ENCODE measurements at regions not wholly inside any gene's neighbourhood (a gene's known extent, or its start where the extent isn't known, plus 50 kb on each side); places are given as distances from the start of the nearest gene placed in this dataset.

DNA sequence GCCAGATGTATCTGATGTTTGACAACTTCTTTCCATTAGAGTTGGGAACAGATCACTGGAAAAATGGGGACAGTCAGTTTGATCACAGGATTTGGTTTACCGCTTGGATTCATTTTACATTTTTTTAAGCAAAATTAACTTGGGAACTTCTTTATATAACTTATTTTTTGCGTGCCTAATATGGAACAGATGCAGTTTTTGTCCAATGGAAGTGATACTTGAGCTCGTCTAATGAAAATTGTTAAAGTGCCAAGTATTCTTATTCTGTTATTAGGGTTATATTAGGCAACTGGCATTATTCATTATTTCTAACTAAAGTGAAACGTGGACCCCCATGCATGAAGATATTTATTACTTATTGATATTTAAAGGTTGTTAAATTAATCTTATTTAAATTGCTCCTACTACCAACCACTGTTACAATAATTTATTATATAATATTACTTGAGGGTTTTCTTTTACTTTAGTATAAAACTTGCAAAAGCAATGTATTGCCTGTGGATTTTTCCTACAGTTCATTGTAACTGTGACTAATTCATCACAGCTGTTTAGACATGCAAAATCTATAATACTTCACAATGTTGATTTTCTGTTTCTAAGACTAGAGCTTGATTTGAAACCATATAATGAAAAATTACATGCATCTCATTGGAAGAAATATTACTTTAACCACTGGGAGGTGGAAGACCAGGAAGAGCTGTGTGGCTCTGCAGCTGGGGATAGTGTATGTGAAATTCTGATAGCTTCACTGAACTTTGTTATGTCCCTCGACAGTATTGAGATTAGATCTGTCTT, 787.3 kb upstream of the WWC1 start:
- peaks cover 5% of the 10 kb centered on the region for H3K4me1 ChIP-seq (ENCODE audit: control insufficient read depth, low read depth, low read length)
- H3K27ac ChIP-seq (ENCODE audit: low read length): no peak overlapping the region
- no peaks in the 10 kb centered on the region for H3K36me3 ChIP-seq (ENCODE audit: control insufficient read depth, low read depth, low read length)
- H3K9me3 ChIP-seq (ENCODE audit: control insufficient read depth, low read depth, low read length): no peaks in the 10 kb centered on the region
- no peak overlapping the region for H3K9ac ChIP-seq (ENCODE audit: low read length)
- no peaks in the 10 kb centered on the region for H3K27me3 ChIP-seq (ENCODE audit: control insufficient read depth, insufficient read depth, low read length)
- no peak overlapping the region for H3K4me3 ChIP-seq (ENCODE audit: low read length)

- Histone ChIP-seq H3K27me3 (ENCODE audit: control insufficient read depth, insufficient read depth, low read length) (no peaks in the 10 kb centered on the region), H3K27ac (ENCODE audit: low read length) (no peak overlapping the region), H3K4me3 (ENCODE audit: low read length) (no peak overlapping the region), H3K9me3 (ENCODE audit: control insufficient read depth, low read depth, low read length) (no peaks in the 10 kb centered on the region), H3K9ac (ENCODE audit: low read length) (no peak overlapping the region), H3K4me1 (ENCODE audit: control insufficient read depth, low read depth, low read length) (peaks cover 27% of the 10 kb centered on the region), H3K36me3 (ENCODE audit: control insufficient read depth, low read depth, low read length) (no peaks in the 10 kb centered on the region)
Measured at GRCh38 chr5:167507463-167508233, 783.8 kb upstream of the WWC1 start.

DNA sequence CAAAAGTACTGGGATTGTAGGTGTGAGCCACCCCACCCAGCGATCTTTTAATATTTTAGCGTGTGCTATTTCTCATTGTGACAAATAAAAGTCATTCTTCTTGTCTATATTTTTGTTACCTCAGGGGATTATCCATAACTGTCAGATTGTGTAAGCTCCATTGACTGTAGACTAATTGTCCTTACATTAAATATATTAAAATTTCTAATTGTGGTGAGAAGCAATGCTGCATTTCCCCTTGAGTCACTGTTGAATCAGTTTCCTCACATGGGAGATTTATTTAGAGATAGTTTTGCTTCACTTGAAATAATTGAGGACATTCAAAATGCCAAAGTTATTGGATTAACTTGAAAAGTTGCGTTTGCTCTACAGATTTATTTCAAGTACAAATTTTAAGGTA, 782.4 kb upstream of the WWC1 start:
- Histone ChIP-seq H3K4me1 (ENCODE audit: control insufficient read depth, low read depth, low read length) (peaks cover 27% of the 10 kb centered on the region), H3K27ac (ENCODE audit: low read length) (no peak overlapping the region), H3K36me3 (ENCODE audit: control insufficient read depth, low read depth, low read length) (no peaks in the 10 kb centered on the region), H3K9ac (ENCODE audit: low read length) (no peak overlapping the region), H3K27me3 (ENCODE audit: control insufficient read depth, insufficient read depth, low read length) (no peaks in the 10 kb centered on the region), H3K4me3 (ENCODE audit: low read length) (no peak overlapping the region), H3K9me3 (ENCODE audit: control insufficient read depth, low read depth, low read length) (no peaks in the 10 kb centered on the region)

- H3K4me3 ChIP-seq (ENCODE audit: low read length): no peak overlapping the region
- peaks cover 27% of the 10 kb centered on the region for H3K4me1 ChIP-seq (ENCODE audit: control insufficient read depth, low read depth, low read length)
- no peaks in the 10 kb centered on the region for H3K36me3 ChIP-seq (ENCODE audit: control insufficient read depth, low read depth, low read length)
- H3K9me3 ChIP-seq (ENCODE audit: control insufficient read depth, low read depth, low read length): no peaks in the 10 kb centered on the region
- H3K27ac ChIP-seq (ENCODE audit: low read length): peak overlapping the region; percentile 8
- H3K27me3 ChIP-seq (ENCODE audit: control insufficient read depth, insufficient read depth, low read length): no peaks in the 10 kb centered on the region
- no peak overlapping the region for H3K9ac ChIP-seq (ENCODE audit: low read length)
Measured at GRCh38 chr5:167511276-167511675, 780.2 kb upstream of the WWC1 start.

DNA sequence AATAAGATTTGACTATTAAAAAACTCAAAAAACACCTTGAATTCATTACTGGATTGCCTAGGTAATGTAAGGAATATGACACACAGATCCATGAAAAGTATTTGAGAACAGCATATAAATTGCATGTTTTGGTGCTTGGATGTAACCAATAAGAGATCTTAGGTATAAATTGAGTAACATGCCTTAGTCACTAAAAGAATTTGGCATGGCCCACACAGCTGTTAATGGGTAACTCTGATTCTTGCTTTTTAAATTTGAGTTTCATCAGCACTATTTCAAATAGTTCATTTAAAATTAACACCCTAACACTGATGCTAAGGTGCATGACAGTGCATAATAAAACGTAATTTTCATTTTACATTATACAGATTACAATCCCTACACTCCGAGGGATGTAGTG, 779.3 kb upstream of the WWC1 start:
- Histone ChIP-seq H3K9me3 (ENCODE audit: control insufficient read depth, low read depth, low read length) (no peaks in the 10 kb centered on the region), H3K4me1 (ENCODE audit: control insufficient read depth, low read depth, low read length) (peaks cover 32% of the 10 kb centered on the region), H3K27me3 (ENCODE audit: control insufficient read depth, insufficient read depth, low read length) (no peaks in the 10 kb centered on the region), H3K36me3 (ENCODE audit: control insufficient read depth, low read depth, low read length) (no peaks in the 10 kb centered on the region), H3K4me3 (ENCODE audit: low read length) (no peak overlapping the region), H3K27ac (ENCODE audit: low read length) (no peak overlapping the region), H3K9ac (ENCODE audit: low read length) (no peak overlapping the region)

DNA sequence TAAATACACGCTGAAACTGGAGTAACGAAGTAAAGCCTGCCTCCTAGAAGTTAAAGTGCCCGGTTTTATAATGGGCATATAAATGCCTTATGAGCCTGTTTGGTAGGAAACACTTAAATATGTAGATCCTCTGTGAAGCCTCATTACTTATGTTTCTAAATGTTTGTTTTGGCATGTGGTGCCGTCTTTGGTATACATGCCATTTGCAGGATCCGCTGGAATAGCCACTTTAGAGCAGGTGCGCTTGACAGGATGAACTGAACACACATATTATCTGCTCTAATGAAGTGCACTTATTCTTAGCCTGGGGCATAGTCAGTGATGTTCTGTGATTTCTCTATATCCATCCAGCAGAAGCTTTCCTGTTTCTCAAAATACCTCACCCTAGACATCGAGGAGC, 778.1 kb upstream of the WWC1 start:
- no peaks in the 10 kb centered on the region for H3K9me3 ChIP-seq (ENCODE audit: control insufficient read depth, low read depth, low read length)
- H3K27me3 ChIP-seq (ENCODE audit: control insufficient read depth, insufficient read depth, low read length): no peaks in the 10 kb centered on the region
- H3K4me3 ChIP-seq (ENCODE audit: low read length): no peak overlapping the region
- no peak overlapping the region for H3K27ac ChIP-seq (ENCODE audit: low read length)
- H3K36me3 ChIP-seq (ENCODE audit: control insufficient read depth, low read depth, low read length): no peaks in the 10 kb centered on the region
- no peak overlapping the region for H3K9ac ChIP-seq (ENCODE audit: low read length)
- H3K4me1 ChIP-seq (ENCODE audit: control insufficient read depth, low read depth, low read length): peaks cover 32% of the 10 kb centered on the region

GRCh38 chr5:167514461-167514860, 777.0 kb upstream of the WWC1 start:
- H3K4me1 ChIP-seq (ENCODE audit: control insufficient read depth, low read depth, low read length): peaks cover 32% of the 10 kb centered on the region
- H3K36me3 ChIP-seq (ENCODE audit: control insufficient read depth, low read depth, low read length): no peaks in the 10 kb centered on the region
- H3K9ac ChIP-seq (ENCODE audit: low read length): no peak overlapping the region
- no peaks in the 10 kb centered on the region for H3K27me3 ChIP-seq (ENCODE audit: control insufficient read depth, insufficient read depth, low read length)
- H3K27ac ChIP-seq (ENCODE audit: low read length): no peak overlapping the region
- no peak overlapping the region for H3K4me3 ChIP-seq (ENCODE audit: low read length)
- H3K9me3 ChIP-seq (ENCODE audit: control insufficient read depth, low read depth, low read length): no peaks in the 10 kb centered on the region

DNA sequence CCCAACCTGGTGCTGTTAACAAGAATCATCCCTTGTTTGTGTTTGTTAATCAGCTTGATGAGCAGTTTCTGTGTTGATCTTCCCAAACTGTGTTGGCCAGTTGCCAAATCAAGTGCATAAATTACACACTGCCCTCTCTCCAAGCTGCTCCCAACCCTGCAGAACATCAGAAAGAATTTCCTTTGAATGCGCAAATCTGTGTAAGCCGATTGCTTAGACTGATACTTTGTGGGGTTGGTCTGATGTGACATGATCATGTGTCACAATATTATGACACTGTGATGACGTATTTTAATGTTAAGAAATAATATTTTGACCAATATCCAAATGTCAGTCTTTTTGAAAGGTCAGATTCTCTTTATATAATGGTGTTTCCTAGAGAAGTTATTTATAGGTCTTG, 766.4 kb upstream of the WWC1 start:
- no peak overlapping the region for H3K27ac ChIP-seq (ENCODE audit: low read length)
- H3K4me3 ChIP-seq (ENCODE audit: low read length): no peak overlapping the region
- H3K9ac ChIP-seq (ENCODE audit: low read length): no peak overlapping the region
- no peaks in the 10 kb centered on the region for H3K27me3 ChIP-seq (ENCODE audit: control insufficient read depth, insufficient read depth, low read length)
- H3K4me1 ChIP-seq (ENCODE audit: control insufficient read depth, low read depth, low read length): no peaks in the 10 kb centered on the region
- H3K36me3 ChIP-seq (ENCODE audit: control insufficient read depth, low read depth, low read length): no peaks in the 10 kb centered on the region
- no peaks in the 10 kb centered on the region for H3K9me3 ChIP-seq (ENCODE audit: control insufficient read depth, low read depth, low read length)

- H3K36me3 ChIP-seq (ENCODE audit: control insufficient read depth, low read depth, low read length): no peaks in the 10 kb centered on the region
- no peak overlapping the region for H3K4me3 ChIP-seq (ENCODE audit: low read length)
- H3K9me3 ChIP-seq (ENCODE audit: control insufficient read depth, low read depth, low read length): no peaks in the 10 kb centered on the region
- no peaks in the 10 kb centered on the region for H3K4me1 ChIP-seq (ENCODE audit: control insufficient read depth, low read depth, low read length)
- H3K9ac ChIP-seq (ENCODE audit: low read length): no peak overlapping the region
- no peak overlapping the region for H3K27ac ChIP-seq (ENCODE audit: low read length)
- no peaks in the 10 kb centered on the region for H3K27me3 ChIP-seq (ENCODE audit: control insufficient read depth, insufficient read depth, low read length)
Measured at GRCh38 chr5:167528651-167529050, 762.8 kb upstream of the WWC1 start.

DNA sequence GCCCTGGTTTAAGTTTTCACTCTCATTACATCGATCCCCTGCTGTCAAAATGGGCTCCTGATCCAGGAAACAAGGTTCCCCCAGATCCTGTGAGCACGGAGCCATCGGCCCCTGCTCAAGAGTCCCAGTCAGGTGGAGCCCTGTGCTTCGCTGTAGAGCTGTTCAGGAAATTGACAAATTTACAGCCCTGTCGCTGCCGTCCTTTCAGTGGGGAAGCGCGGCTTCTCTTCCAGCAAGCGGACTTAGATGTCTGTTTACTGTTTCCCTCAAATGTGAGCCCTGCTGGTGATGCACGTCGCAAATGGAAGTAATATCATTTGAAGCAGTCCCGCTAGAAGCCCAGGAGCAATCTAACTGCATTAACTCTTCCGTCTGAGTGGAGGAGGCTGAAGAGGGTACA, 760.9 kb upstream of the WWC1 start:
- no peak overlapping the region for H3K4me3 ChIP-seq (ENCODE audit: low read length)
- H3K4me1 ChIP-seq (ENCODE audit: control insufficient read depth, low read depth, low read length): peaks cover 5% of the 10 kb centered on the region
- no peaks in the 10 kb centered on the region for H3K36me3 ChIP-seq (ENCODE audit: control insufficient read depth, low read depth, low read length)
- no peak overlapping the region for H3K27ac ChIP-seq (ENCODE audit: low read length)
- H3K9me3 ChIP-seq (ENCODE audit: control insufficient read depth, low read depth, low read length): no peaks in the 10 kb centered on the region
- no peaks in the 10 kb centered on the region for H3K27me3 ChIP-seq (ENCODE audit: control insufficient read depth, insufficient read depth, low read length)
- H3K9ac ChIP-seq (ENCODE audit: low read length): no peak overlapping the region

DNA sequence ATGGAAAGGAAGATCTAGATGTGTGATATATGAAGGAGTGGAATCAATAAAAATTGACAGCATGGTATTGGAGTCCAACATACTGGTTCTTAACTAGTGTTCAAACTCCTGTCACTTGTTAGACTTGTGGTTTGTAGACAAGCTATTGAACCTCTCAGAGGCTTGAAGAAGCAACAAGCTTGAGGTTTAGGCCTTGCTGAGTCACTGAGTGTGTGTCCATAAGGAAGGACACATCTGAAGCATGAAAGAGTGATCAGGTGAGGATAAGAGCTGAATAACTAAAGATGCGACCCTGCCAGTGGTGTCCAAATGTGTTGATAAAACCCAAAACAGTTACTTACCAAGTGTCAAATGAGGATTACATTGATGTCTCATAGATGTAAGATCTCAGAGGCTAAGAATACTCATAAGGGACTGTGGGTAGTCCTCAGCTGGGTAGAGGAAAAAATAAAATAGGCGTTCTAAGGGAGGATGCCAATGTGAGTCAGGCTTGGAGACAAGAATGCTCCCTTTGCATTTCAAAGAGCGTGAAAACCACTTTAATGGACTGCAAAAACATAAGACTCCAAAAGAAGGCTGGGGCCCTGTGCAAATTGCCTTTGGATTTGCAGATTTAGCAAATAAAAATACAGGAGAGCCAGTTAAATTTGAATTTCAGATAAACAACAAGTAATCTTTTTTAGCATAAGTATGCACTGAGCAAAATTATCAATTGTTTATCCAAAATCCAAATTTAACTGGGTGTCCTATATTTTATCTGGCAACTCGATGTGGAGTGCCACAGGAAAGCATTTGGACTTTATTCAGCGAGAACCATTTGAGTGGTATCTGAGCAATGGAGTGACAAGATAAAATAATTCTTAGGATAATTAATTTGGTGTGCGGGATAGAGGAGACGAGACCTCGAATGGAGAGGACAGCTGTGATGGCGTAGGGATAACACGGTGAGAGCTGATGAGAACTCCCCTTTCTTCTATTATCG, 757.3 kb upstream of the WWC1 start:
- Histone ChIP-seq H3K27ac (ENCODE audit: low read length) (no peak overlapping the region), H3K4me1 (ENCODE audit: control insufficient read depth, low read depth, low read length) (peaks cover 5% of the 10 kb centered on the region), H3K9me3 (ENCODE audit: control insufficient read depth, low read depth, low read length) (no peaks in the 10 kb centered on the region)

More for the DNA sequence above, 757.3 kb upstream of the WWC1 start:
- no peaks in the 10 kb centered on the region for H3K36me3 ChIP-seq (ENCODE audit: control insufficient read depth, low read depth, low read length)
- H3K9ac ChIP-seq (ENCODE audit: low read length): no peak overlapping the region
- H3K4me3 ChIP-seq (ENCODE audit: low read length): no peak overlapping the region
- no peaks in the 10 kb centered on the region for H3K27me3 ChIP-seq (ENCODE audit: control insufficient read depth, insufficient read depth, low read length)
